GM19238 (cell line): ENCODE measurements at regions not wholly inside any gene's neighbourhood (a gene's known extent, or its start where the extent isn't known, plus 50 kb on each side); places are given as distances from the start of the nearest gene placed in this dataset.
"Not testable (repeated sequence)": the region's sequence is repeated elsewhere in the genome, so short reads cannot be mapped to it uniquely, and the experiment has no call there.

Source experiments
- DNase-seq: peaks from one replicate; pipeline ENCODE4 v3.0.0; 2011; ENCODE audit warnings: low spot score; ENCODE audit not compliant: insufficient read length

GRCh38 chr15:36161771-36162212 lies 417.6 kb upstream of the CDIN1 start:
- no peak for DNase-seq

GRCh38 chr15:36163983-36164382 lies 415.4 kb upstream of the CDIN1 start:
- not testable (repeated sequence) for DNase-seq

- no peak for DNase-seq
These were observed 406.5 kb upstream of the CDIN1 start for GRCh38 chr15:36172955-36173354.

- no peak for DNase-seq
These were observed 404.2 kb upstream of the CDIN1 start for GRCh38 chr15:36175186-36175740.

- DNase-seq, result no peak
These were observed 403.6 kb upstream of the CDIN1 start for GRCh38 chr15:36175741-36176291.

GRCh38 chr15:36177590-36178302 lies 401.7 kb upstream of the CDIN1 start:
- no peak for DNase-seq

GRCh38 chr15:36178303-36178633 lies 401.2 kb upstream of the CDIN1 start:
- no peak for DNase-seq

- DNase-seq, result no peak
These were observed 396.2 kb upstream of the CDIN1 start for GRCh38 chr15:36183201-36183600.

- DNase-seq, result no peak
These were observed 394.0 kb upstream of the CDIN1 start for GRCh38 chr15:36185438-36185837.

- no peak for DNase-seq
These were observed 393.6 kb upstream of the CDIN1 start for GRCh38 chr15:36185845-36186244.

GRCh38 chr15:36186376-36186775 lies 393.1 kb upstream of the CDIN1 start:
- no peak for DNase-seq

- DNase-seq, result no peak
These were observed 388.0 kb upstream of the CDIN1 start for GRCh38 chr15:36191459-36191858.

- DNase-seq, result not testable (repeated sequence)
These were observed 383.9 kb upstream of the CDIN1 start for GRCh38 chr15:36195361-36196007.

GRCh38 chr15:36208868-36209582 lies 370.4 kb upstream of the CDIN1 start:
- no peak for DNase-seq

- DNase-seq, result no peak
These were observed 369.0 kb upstream of the CDIN1 start for GRCh38 chr15:36210426-36210825.

GRCh38 chr15:36218322-36218721 lies 361.1 kb upstream of the CDIN1 start:
- no peak for DNase-seq

GRCh38 chr15:36218991-36219390 lies 360.4 kb upstream of the CDIN1 start:
- no peak for DNase-seq

- no peak for DNase-seq
These were observed 357.4 kb upstream of the CDIN1 start for GRCh38 chr15:36221992-36222391.

GRCh38 chr15:36230776-36231175 lies 348.6 kb upstream of the CDIN1 start:
- no peak for DNase-seq

GRCh38 chr15:36232491-36232890 lies 346.9 kb upstream of the CDIN1 start:
- no peak for DNase-seq

GRCh38 chr15:36234743-36235142 lies 344.7 kb upstream of the CDIN1 start:
- no peak for DNase-seq

GRCh38 chr15:36235173-36235572 lies 344.3 kb upstream of the CDIN1 start:
- no peak for DNase-seq
